ENCODE measurements at regions not wholly inside any gene's neighbourhood (a gene's known extent, or its start where the extent isn't known, plus 50 kb on each side); places are given as distances from the start of the nearest gene placed in this dataset.

DNA sequence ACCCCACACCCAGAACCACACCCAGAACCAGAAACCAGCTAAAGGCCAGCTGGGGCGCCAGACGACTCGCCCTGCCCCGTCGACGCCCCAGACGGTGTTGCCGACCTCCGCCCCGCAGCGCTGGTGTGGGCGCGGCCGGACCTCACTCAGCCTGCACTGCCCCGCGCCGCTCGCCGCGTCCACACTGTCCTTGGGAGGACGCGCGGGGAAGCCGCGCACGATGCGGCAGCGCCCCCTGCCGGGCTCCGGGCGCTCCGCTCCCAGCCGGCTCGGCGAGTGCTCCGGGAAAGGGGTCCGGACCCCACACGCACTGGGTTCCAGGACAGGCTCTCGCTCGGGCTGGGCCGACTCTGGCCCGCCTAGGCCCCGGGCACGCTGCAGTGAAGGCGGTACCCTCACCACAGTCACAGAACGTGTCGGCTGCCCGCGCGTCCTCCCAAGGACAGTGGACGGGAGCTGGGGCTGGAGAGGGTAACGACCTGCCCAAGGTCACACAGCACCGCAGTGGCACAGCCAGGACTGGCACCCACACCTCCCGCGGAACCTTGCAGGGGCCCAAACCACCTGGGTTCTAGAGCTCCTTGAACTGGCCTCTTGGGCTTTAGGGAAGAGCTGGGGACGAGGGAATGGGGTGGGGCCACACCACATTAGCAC lies 90.2 kb downstream of the DMRTA2 start:
- CTCF ChIA-PET, result interaction anchor here (0.6 to 3.5 kb wide), 17 partner anchors 8 to 878 kb away, joined by 3 to 22 read pairs (median 4); no protein-coding TSS in a partner anchor
- peak overlapping the region; percentile 35 for H3K4me3 Mint-ChIP-seq
- peaks cover 43% of the 10 kb centered on the region for H3K27me3 Mint-ChIP-seq

GRCh38 chr1:50329332-50329932 lies 93.8 kb downstream of the DMRTA2 start:
- peaks cover 40% of the 10 kb centered on the region for H3K27me3 Mint-ChIP-seq
- CTCF ChIA-PET, result no interaction called here
- POLR2A ChIA-PET, result no interaction called here
- H3K4me1 Mint-ChIP-seq, result peaks cover 9% of the 10 kb centered on the region
- no peaks in the 10 kb centered on the region for H3K36me3 Mint-ChIP-seq (ENCODE audit: low read depth)
- no peak for DNase-seq
- no peak overlapping the region for H3K27ac Mint-ChIP-seq
- H3K4me3 Mint-ChIP-seq, result no peak overlapping the region
- H3K9me3 Mint-ChIP-seq, result no peaks in the 10 kb centered on the region

More for the DNA sequence above, 90.2 kb downstream of the DMRTA2 start:
- H3K9me3 Mint-ChIP-seq, result no peaks in the 10 kb centered on the region
- H3K27ac Mint-ChIP-seq, result no peak overlapping the region
- no peaks in the 10 kb centered on the region for H3K36me3 Mint-ChIP-seq (ENCODE audit: low read depth)
- POLR2A ChIA-PET, result no interaction called here
- DNase-seq, result peak; percentile 52
- H3K4me1 Mint-ChIP-seq, result peaks cover 9% of the 10 kb centered on the region

- CTCF ChIA-PET, result no interaction called here
- DNase-seq, result no peak
- H3K4me3 Mint-ChIP-seq, result no peak overlapping the region
- H3K27me3 Mint-ChIP-seq, result peaks cover 37% of the 10 kb centered on the region
- peaks cover 6% of the 10 kb centered on the region for H3K4me1 Mint-ChIP-seq
- H3K9me3 Mint-ChIP-seq, result no peaks in the 10 kb centered on the region
- POLR2A ChIA-PET, result no interaction called here
- no peaks in the 10 kb centered on the region for H3K36me3 Mint-ChIP-seq (ENCODE audit: low read depth)
- H3K27ac Mint-ChIP-seq, result no peak overlapping the region
Measured at GRCh38 chr1:50328552-50328951, 94.7 kb downstream of the DMRTA2 start.

- no peaks in the 10 kb centered on the region for H3K9me3 Mint-ChIP-seq
- H3K4me3 Mint-ChIP-seq, result no peak overlapping the region
- POLR2A ChIA-PET, result no interaction called here
- no peaks in the 10 kb centered on the region for H3K36me3 Mint-ChIP-seq (ENCODE audit: low read depth)
- no peaks in the 10 kb centered on the region for H3K4me1 Mint-ChIP-seq
- H3K27me3 Mint-ChIP-seq, result peaks cover 20% of the 10 kb centered on the region
- no peak overlapping the region for H3K27ac Mint-ChIP-seq
- CTCF ChIA-PET, result interaction anchor here (1.6 kb wide), 1 partner anchor 9 kb away, joined by 4 read pairs; no protein-coding TSS in a partner anchor
- DNase-seq, result no peak
Measured at GRCh38 chr1:50326026-50326425, 97.2 kb downstream of the DMRTA2 start.

GRCh38 chr1:50322579-50322978 lies 100.7 kb downstream of the DMRTA2 start:
- H3K4me3 Mint-ChIP-seq, result no peak overlapping the region
- CTCF ChIA-PET, result interaction anchor here (1.3 kb wide), 1 partner anchor 10 kb away, joined by 4 read pairs; no protein-coding TSS in a partner anchor
- no peak overlapping the region for H3K27ac Mint-ChIP-seq

GRCh38 chr1:50318428-50318827 lies 104.8 kb downstream of the DMRTA2 start:
- Mint-ChIP-seq H3K36me3 (ENCODE audit: low read depth) (no peaks in the 10 kb centered on the region), H3K27me3 (peaks cover 2% of the 10 kb centered on the region), H3K9me3 (no peaks in the 10 kb centered on the region), H3K4me3 (no peak overlapping the region), H3K27ac (no peak overlapping the region), H3K4me1 (no peaks in the 10 kb centered on the region)
- ChIA-PET CTCF (no interaction called here), POLR2A (no interaction called here)
- no peak for DNase-seq

More at GRCh38 chr1:50322579-50322978, 100.7 kb downstream of the DMRTA2 start:
- DNase-seq, result no peak
- Mint-ChIP-seq H3K27me3 (peaks cover 3% of the 10 kb centered on the region), H3K36me3 (ENCODE audit: low read depth) (no peaks in the 10 kb centered on the region), H3K9me3 (no peaks in the 10 kb centered on the region), H3K4me1 (no peaks in the 10 kb centered on the region)
- POLR2A ChIA-PET, result no interaction called here

- Mint-ChIP-seq H3K9me3 (no peaks in the 10 kb centered on the region), H3K27me3 (no peaks in the 10 kb centered on the region), H3K4me3 (no peak overlapping the region), H3K36me3 (ENCODE audit: low read depth) (no peaks in the 10 kb centered on the region), H3K27ac (no peak overlapping the region), H3K4me1 (no peaks in the 10 kb centered on the region)
- peak; percentile 24 for DNase-seq
- ChIA-PET CTCF (no interaction called here), POLR2A (no interaction called here)
Measured at GRCh38 chr1:50308878-50309277, 114.4 kb downstream of the DMRTA2 start.

DNA sequence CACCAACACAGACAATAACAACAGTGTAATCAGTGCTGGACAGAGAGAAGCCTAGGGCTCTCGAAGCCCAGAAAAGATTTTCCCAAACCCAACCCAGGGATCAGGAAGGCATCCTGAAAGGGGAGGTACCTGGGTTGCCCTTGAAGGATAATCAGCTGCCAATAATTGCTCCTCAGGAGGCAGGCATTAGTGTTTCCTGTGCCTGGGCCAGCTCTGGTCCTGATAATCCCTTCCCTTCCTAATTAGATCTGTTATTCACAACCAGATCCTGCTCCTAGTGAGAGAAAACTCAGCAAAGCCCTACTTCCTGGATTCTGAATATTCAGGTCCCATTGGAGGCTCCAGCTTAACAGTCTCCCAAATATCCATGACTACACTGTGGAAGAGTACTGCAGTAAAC lies 117.4 kb downstream of the DMRTA2 start:
- no peak for DNase-seq
- ChIA-PET CTCF (no interaction called here), POLR2A (no interaction called here)
- H3K4me3 Mint-ChIP-seq, result no peak overlapping the region
- no peaks in the 10 kb centered on the region for H3K4me1 Mint-ChIP-seq
- H3K27ac Mint-ChIP-seq, result no peak overlapping the region
- no peaks in the 10 kb centered on the region for H3K36me3 Mint-ChIP-seq (ENCODE audit: low read depth)
- H3K9me3 Mint-ChIP-seq, result no peaks in the 10 kb centered on the region
- no peaks in the 10 kb centered on the region for H3K27me3 Mint-ChIP-seq

GRCh38 chr1:50300297-50300696 lies 122.9 kb downstream of the DMRTA2 start:
- ChIA-PET CTCF (no interaction called here), POLR2A (no interaction called here)
- Mint-ChIP-seq H3K27me3 (no peaks in the 10 kb centered on the region), H3K9me3 (no peaks in the 10 kb centered on the region), H3K4me1 (no peaks in the 10 kb centered on the region), H3K4me3 (no peak overlapping the region), H3K27ac (no peak overlapping the region), H3K36me3 (ENCODE audit: low read depth) (no peaks in the 10 kb centered on the region)
- no peak for DNase-seq

DNA sequence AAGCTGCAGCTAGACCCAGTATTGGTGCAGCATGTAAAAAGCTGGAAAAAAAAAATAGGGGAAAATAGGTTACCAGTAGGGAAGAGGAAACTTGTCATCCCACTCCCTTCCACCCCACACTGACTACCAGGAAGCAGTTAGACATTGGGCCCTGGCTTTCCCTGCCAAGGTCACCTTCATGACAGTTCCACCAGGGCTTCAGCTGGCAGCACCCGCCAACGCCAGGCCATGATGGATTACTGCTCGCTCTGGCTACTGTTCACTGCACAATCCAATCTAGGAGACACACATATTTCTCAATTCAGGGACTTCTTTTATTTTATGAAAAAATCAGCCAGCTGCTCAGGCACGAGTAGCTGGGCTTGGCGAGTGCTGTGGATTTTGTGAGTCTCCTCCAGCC lies 127.7 kb downstream of the DMRTA2 start:
- no peak overlapping the region for H3K4me3 Mint-ChIP-seq
- H3K27ac Mint-ChIP-seq, result no peak overlapping the region
- ChIA-PET POLR2A (no interaction called here), CTCF (interaction anchor here (1.8 kb wide), 1 partner anchor 38 kb away, joined by 4 read pairs; no protein-coding TSS in a partner anchor)
- no peaks in the 10 kb centered on the region for H3K27me3 Mint-ChIP-seq
- no peaks in the 10 kb centered on the region for H3K4me1 Mint-ChIP-seq
- no peaks in the 10 kb centered on the region for H3K9me3 Mint-ChIP-seq
- no peaks in the 10 kb centered on the region for H3K36me3 Mint-ChIP-seq (ENCODE audit: low read depth)
- no peak for DNase-seq

- POLR2A ChIA-PET, result no interaction called here
- no peak for DNase-seq
- no peaks in the 10 kb centered on the region for H3K36me3 Mint-ChIP-seq (ENCODE audit: low read depth)
- CTCF ChIA-PET, result no interaction called here
- H3K27me3 Mint-ChIP-seq, result no peaks in the 10 kb centered on the region
- no peaks in the 10 kb centered on the region for H3K4me1 Mint-ChIP-seq
- no peak overlapping the region for H3K27ac Mint-ChIP-seq
- H3K4me3 Mint-ChIP-seq, result no peak overlapping the region
- no peaks in the 10 kb centered on the region for H3K9me3 Mint-ChIP-seq
Measured at GRCh38 chr1:50292276-50292675, 131.0 kb downstream of the DMRTA2 start.

DNA sequence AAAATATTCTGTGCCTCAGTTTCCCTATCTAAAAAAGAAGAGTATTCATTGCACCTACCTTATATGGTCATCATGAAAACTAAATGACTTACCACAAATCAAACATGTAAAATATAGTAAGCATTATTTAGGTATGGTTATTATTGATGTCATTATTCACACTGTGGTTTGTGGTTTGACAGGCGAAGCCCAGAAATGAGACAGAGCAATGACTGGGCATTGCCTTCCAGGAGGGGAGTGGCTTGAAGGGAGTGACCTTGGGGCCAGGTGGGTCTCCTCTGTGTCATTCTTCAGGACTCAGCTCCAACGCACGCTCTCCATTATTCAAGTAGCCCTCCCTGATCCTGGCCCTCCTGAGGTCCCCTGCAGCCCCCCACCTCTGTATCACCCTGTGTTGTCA lies 133.7 kb downstream of the DMRTA2 start:
- no peak overlapping the region for H3K27ac Mint-ChIP-seq
- no peaks in the 10 kb centered on the region for H3K36me3 Mint-ChIP-seq (ENCODE audit: low read depth)
- H3K9me3 Mint-ChIP-seq, result no peaks in the 10 kb centered on the region
- no peak for DNase-seq
- no peak overlapping the region for H3K4me3 Mint-ChIP-seq
- ChIA-PET POLR2A (no interaction called here), CTCF (no interaction called here)
- H3K4me1 Mint-ChIP-seq, result no peaks in the 10 kb centered on the region
- H3K27me3 Mint-ChIP-seq, result no peaks in the 10 kb centered on the region

DNA sequence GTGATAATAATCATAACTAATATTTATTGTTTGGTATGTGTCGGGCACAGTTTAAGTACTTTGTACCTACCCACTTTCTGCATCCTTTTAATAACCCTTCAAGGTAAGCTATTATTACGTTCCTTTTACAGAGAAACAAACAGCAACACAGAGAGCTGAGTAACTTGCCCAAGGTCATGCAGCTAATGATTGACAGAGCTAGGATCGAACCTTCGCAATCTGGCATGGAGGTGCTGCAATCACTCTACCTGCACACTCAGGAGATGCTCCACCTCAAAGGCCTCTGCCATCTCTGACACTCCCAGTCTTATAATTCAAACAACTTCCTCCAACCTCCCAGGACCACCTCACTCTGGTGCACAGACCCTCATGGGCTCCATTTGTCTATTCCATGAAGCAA lies 137.2 kb downstream of the DMRTA2 start:
- CTCF ChIA-PET, result no interaction called here
- H3K27me3 Mint-ChIP-seq, result no peaks in the 10 kb centered on the region
- no peak for DNase-seq
- H3K9me3 Mint-ChIP-seq, result no peaks in the 10 kb centered on the region
- H3K27ac Mint-ChIP-seq, result no peak overlapping the region
- POLR2A ChIA-PET, result no interaction called here
- H3K4me3 Mint-ChIP-seq, result no peak overlapping the region
- H3K4me1 Mint-ChIP-seq, result no peaks in the 10 kb centered on the region
- H3K36me3 Mint-ChIP-seq (ENCODE audit: low read depth), result no peaks in the 10 kb centered on the region
